PC-3 (cell line): ENCODE measurements at regions not wholly inside any gene's neighbourhood (a gene's known extent, or its start where the extent isn't known, plus 50 kb on each side); places are given as distances from the start of the nearest gene placed in this dataset.

ENCODE experiments used
- ATAC-seq: fragments of 200-7000 bp; cut with Tn5 transposase; 2 replicates; pipeline ENCODE4 v1.9.1; 2020; ENCODE audit warnings: mild to moderate bottlenecking, moderate library complexity
- BruUV-seq: library from RNA; stranded (reverse); fragments of 400-500 nt; replicated peaks from 2 replicates; lab custom pipeline; 2021; lab: Mats Ljungman, UMichigan
- CTCF ChIA-PET: fragments of 300-600 bp; sonication (Branson Sonifier 250); formaldehyde crosslinking; loops from one replicate; lab custom pipeline; 2022; ENCODE audit warnings: antibody characterized with exemption; lab: Charles Lee
- POLR2A ChIA-PET: fragments of 300-600 bp; sonication (Branson Sonifier 250); formaldehyde crosslinking; loops from one replicate; lab custom pipeline; 2022; ENCODE audit warnings: antibody characterized with exemption; ENCODE audit not compliant: unreplicated experiment; lab: Charles Lee
- DNase-seq: peaks from one replicate; pipeline ENCODE4 v3.0.0-alpha.2; 2015
- H2AFZ ChIP-seq: fragments of 300-600 bp; sonication (generic); 2 replicates; pipeline ENCODE4 v1.6.0; 2016; ENCODE audit warnings: antibody characterized with exemption, low read length
- H3F3A ChIP-seq: fragments of 300-600 bp; sonication (generic); one replicate; pipeline ENCODE4 v1.6.0; 2017; ENCODE audit warnings: antibody characterized with exemption, low read length, control low read depth, mild to moderate bottlenecking; ENCODE audit not compliant: unreplicated experiment
- H3K27ac ChIP-seq: fragments of 300-600 bp; sonication (generic); 2 replicates; pipeline ENCODE4 v1.5.1; 2016; ENCODE audit warnings: mild to moderate bottlenecking, low read length
- H3K27me3 ChIP-seq: fragments of 300-600 bp; sonication (generic); 2 replicates; pipeline ENCODE4 v1.6.1; 2016; ENCODE audit warnings: low read length, mixed read lengths
- H3K36me3 ChIP-seq: fragments of 300-600 bp; sonication (generic); 2 replicates; pipeline ENCODE4 v1.6.1; 2016; ENCODE audit warnings: low read depth, mixed run types, low read length, mixed read lengths
- H3K4me1 ChIP-seq: fragments of 300-600 bp; sonication (generic); 2 replicates; pipeline ENCODE4 v1.5.1; 2016; ENCODE audit warnings: low read length; ENCODE audit not compliant: insufficient read depth
- H3K4me2 ChIP-seq: fragments of 300-600 bp; sonication (generic); 2 replicates; pipeline ENCODE4 v1.6.0; 2016; ENCODE audit warnings: low read length
- H3K4me3 ChIP-seq: fragments of 300-600 bp; sonication (generic); 2 replicates; pipeline ENCODE4 v1.5.1; 2016; ENCODE audit warnings: mild to moderate bottlenecking, low read length, mixed read lengths
- H3K79me2 ChIP-seq: fragments of 300-600 bp; sonication (generic); 2 replicates; pipeline ENCODE4 v1.6.1; 2017; ENCODE audit warnings: low read length, mixed read lengths
- H3K9ac ChIP-seq: fragments of 300-600 bp; sonication (generic); 2 replicates; pipeline ENCODE4 v1.6.0; 2016; ENCODE audit warnings: mild to moderate bottlenecking, low read length
- H3K9me2 ChIP-seq: fragments of 300-600 bp; sonication (generic); replicated peaks from 2 replicates; pipeline ENCODE4 v1.6.1; 2016; ENCODE audit warnings: mixed run types, low read length, mixed read lengths
- H3K9me3 ChIP-seq: fragments of 300-600 bp; sonication (generic); 2 replicates; pipeline ENCODE4 v1.6.1; 2016; ENCODE audit warnings: low read length, mixed read lengths
- H4K20me1 ChIP-seq: fragments of 300-600 bp; sonication (generic); 2 replicates; pipeline ENCODE4 v1.6.1; 2016; ENCODE audit warnings: low read length, mixed read lengths
- EZH2 ChIP-seq: fragments of 300-600 bp; sonication (generic); IDR thresholded peaks from one replicate; pipeline ENCODE4 v1.6.1; 2017; ENCODE audit warnings: antibody characterized with exemption, mild to moderate bottlenecking, low read length; ENCODE audit not compliant: unreplicated experiment
- EZH2phosphoT487 ChIP-seq: fragments of 300-600 bp; sonication (generic); IDR thresholded peaks from 2 replicates; pipeline ENCODE4 v1.6.1; 2018; ENCODE audit warnings: mild to moderate bottlenecking, antibody characterized with exemption, low read length, borderline replicate concordance
- intact Hi-C: fragments of 100-400 bp; cut with micrococcal nuclease; formaldehyde crosslinking; loops from 2 replicates; pipeline ENCODE4 v1.9.0; 2023
- TF ChIP-seq, protein P1 (sequence below): fragments of 300-600 bp; sonication (generic); conservative IDR thresholded peaks from 2 replicates; pipeline ENCODE4 v1.5.1; 2017; ENCODE audit warnings: antibody characterized with exemption, low read depth, mild to moderate bottlenecking, low read length

DNA sequence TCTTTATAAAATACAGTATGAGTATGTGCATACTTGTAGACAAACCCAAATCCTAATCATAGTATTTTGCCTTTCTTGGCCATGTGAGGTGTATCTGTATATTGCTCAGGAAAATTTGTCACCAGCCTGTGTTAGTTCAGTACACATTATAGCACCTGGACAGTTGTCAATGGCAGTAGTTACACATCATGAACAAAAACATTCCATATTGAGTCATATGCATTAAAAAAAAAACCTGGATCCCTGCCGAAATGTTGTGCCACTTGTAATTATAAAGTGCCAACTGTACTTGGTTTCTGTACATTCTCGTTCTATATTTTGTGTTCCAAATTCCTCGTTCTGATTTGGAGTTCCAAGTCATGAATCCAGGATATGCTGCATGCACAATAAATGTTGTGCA, 410.4 kb downstream of the INHBA start:
- H4K20me1 ChIP-seq = no peaks in the 10 kb centered on the region
- H3K4me1 ChIP-seq = peaks cover 15% of the 10 kb centered on the region
- no TSS peak for BruUV-seq
- POLR2A ChIA-PET = no interaction called here
- intact Hi-C loops = loop anchor here (1.0 to 5.0 kb wide), 5 partner anchors 45 to 404 kb away; no protein-coding TSS in a partner anchor
- DNase-seq (peak; percentile 93), ATAC-seq (peak; percentile 99)
- no peaks in the 10 kb centered on the region for H3F3A ChIP-seq
- no peaks in the 10 kb centered on the region for H3K36me3 ChIP-seq
- TF ChIP-seq, protein P1, sequence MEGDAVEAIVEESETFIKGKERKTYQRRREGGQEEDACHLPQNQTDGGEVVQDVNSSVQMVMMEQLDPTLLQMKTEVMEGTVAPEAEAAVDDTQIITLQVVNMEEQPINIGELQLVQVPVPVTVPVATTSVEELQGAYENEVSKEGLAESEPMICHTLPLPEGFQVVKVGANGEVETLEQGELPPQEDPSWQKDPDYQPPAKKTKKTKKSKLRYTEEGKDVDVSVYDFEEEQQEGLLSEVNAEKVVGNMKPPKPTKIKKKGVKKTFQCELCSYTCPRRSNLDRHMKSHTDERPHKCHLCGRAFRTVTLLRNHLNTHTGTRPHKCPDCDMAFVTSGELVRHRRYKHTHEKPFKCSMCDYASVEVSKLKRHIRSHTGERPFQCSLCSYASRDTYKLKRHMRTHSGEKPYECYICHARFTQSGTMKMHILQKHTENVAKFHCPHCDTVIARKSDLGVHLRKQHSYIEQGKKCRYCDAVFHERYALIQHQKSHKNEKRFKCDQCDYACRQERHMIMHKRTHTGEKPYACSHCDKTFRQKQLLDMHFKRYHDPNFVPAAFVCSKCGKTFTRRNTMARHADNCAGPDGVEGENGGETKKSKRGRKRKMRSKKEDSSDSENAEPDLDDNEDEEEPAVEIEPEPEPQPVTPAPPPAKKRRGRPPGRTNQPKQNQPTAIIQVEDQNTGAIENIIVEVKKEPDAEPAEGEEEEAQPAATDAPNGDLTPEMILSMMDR = no peak
- TF ChIP-seq EZH2phosphoT487 (no peak), EZH2 (no peak)
- H3K4me3 ChIP-seq = no peak overlapping the region
- peak overlapping the region; percentile 28 for H3K27ac ChIP-seq
- H3K79me2 ChIP-seq = no peaks in the 10 kb centered on the region
- H3K9ac ChIP-seq = no peak overlapping the region
- CTCF ChIA-PET = no interaction called here
- no peaks in the 10 kb centered on the region for H3K9me2 ChIP-seq
- H2AFZ ChIP-seq = no peak overlapping the region
- H3K4me2 ChIP-seq = peak overlapping the region; percentile 25; the same call in 1 of the 2 replicates
- H3K9me3 ChIP-seq = no peaks in the 10 kb centered on the region
- no peaks in the 10 kb centered on the region for H3K27me3 ChIP-seq

- H3K27ac ChIP-seq = no peak overlapping the region
- no peaks in the 10 kb centered on the region for H3K79me2 ChIP-seq
- H3K9me2 ChIP-seq = no peaks in the 10 kb centered on the region
- H3K4me2 ChIP-seq = no peak overlapping the region
- DNase-seq = no peak
- no peaks in the 10 kb centered on the region for H3F3A ChIP-seq
- intact Hi-C loops = no loop called here
- no TSS peak for BruUV-seq
- H3K9me3 ChIP-seq = no peaks in the 10 kb centered on the region
- no peaks in the 10 kb centered on the region for H4K20me1 ChIP-seq
- ChIA-PET CTCF (no interaction called here), POLR2A (no interaction called here)
- H2AFZ ChIP-seq = no peak overlapping the region
- no peak for ATAC-seq
- TF ChIP-seq EZH2 (no peak), EZH2phosphoT487 (no peak)
- TF ChIP-seq, protein P1 = no peak
- no peaks in the 10 kb centered on the region for H3K36me3 ChIP-seq
- H3K27me3 ChIP-seq = no peaks in the 10 kb centered on the region
- H3K9ac ChIP-seq = no peak overlapping the region
- H3K4me3 ChIP-seq = no peak overlapping the region
- peaks cover 11% of the 10 kb centered on the region for H3K4me1 ChIP-seq
Measured at GRCh38 chr7:41287559-41288335, 415.1 kb downstream of the INHBA start.

GRCh38 chr7:41280491-41280890, 422.4 kb downstream of the INHBA start:
- ATAC-seq (no peak), DNase-seq (no peak)
- TF ChIP-seq, protein P1 = no peak
- TF ChIP-seq EZH2phosphoT487 (no peak), EZH2 (no peak)
- no peaks in the 10 kb centered on the region for H3F3A ChIP-seq
- H3K27me3 ChIP-seq = no peaks in the 10 kb centered on the region
- H3K4me2 ChIP-seq = no peak overlapping the region
- H3K9me2 ChIP-seq = no peaks in the 10 kb centered on the region
- H3K9ac ChIP-seq = no peak overlapping the region
- no peaks in the 10 kb centered on the region for H3K36me3 ChIP-seq
- H2AFZ ChIP-seq = no peak overlapping the region
- POLR2A ChIA-PET = no interaction called here
- H3K4me3 ChIP-seq = no peak overlapping the region
- intact Hi-C loops = no loop called here
- no peaks in the 10 kb centered on the region for H3K79me2 ChIP-seq
- no TSS peak for BruUV-seq
- H3K4me1 ChIP-seq = 0 out of 2 replicates have a peak, but pooled peaks cover 7% of the 10 kb centered on the region
- CTCF ChIA-PET = no interaction called here
- no peaks in the 10 kb centered on the region for H4K20me1 ChIP-seq
- no peaks in the 10 kb centered on the region for H3K9me3 ChIP-seq
- no peak overlapping the region for H3K27ac ChIP-seq
